MM.1S (cell line): ENCODE measurements at regions not wholly inside any gene's neighbourhood (a gene's known extent, or its start where the extent isn't known, plus 50 kb on each side); places are given as distances from the start of the nearest gene placed in this dataset.
"Not testable (repeated sequence)": the region's sequence is repeated elsewhere in the genome, so short reads cannot be mapped to it uniquely, and the experiment has no call there.

ENCODE experiments used
- DNase-seq: peaks from one replicate; pipeline ENCODE4 v3.0.0-alpha.2; 2015
- H2AFZ ChIP-seq: fragments of 300-600 bp; sonication (generic); 2 replicates; pipeline ENCODE4 v1.6.0; 2016; ENCODE audit warnings: antibody characterized with exemption, low read length
- H3F3A ChIP-seq: fragments of 300-600 bp; sonication (generic); 2 replicates; pipeline ENCODE4 v1.6.1; 2016; ENCODE audit warnings: mild to moderate bottlenecking, antibody characterized with exemption, low read length, moderate library complexity, mixed read lengths; ENCODE audit not compliant: insufficient read depth
- H3K27ac ChIP-seq: fragments of 300-600 bp; sonication (generic); 2 replicates; pipeline ENCODE4 v1.5.1; 2016; ENCODE audit warnings: mild to moderate bottlenecking, low read length
- H3K27me3 ChIP-seq: fragments of 300-600 bp; sonication (generic); replicated peaks from 2 replicates; pipeline ENCODE4 v1.6.0; 2016; ENCODE audit warnings: low read length; ENCODE audit not compliant: insufficient read depth
- H3K36me3 ChIP-seq: fragments of 300-600 bp; sonication (generic); replicated peaks from 2 replicates; pipeline ENCODE4 v1.6.1; 2016; ENCODE audit warnings: mild to moderate bottlenecking, low read length, mixed read lengths; ENCODE audit not compliant: insufficient read depth
- H3K4me1 ChIP-seq: fragments of 300-600 bp; sonication (generic); 2 replicates; pipeline ENCODE4 v1.6.1; 2016; ENCODE audit warnings: low read length, mixed read lengths
- H3K4me2 ChIP-seq: fragments of 300-600 bp; sonication (generic); 2 replicates; pipeline ENCODE4 v1.6.0; 2016; ENCODE audit warnings: low read depth, low read length
- H3K4me3 ChIP-seq: fragments of 300-600 bp; sonication (generic); 2 replicates; pipeline ENCODE4 v1.5.1; 2016; ENCODE audit warnings: low read length, mixed read lengths
- H3K79me2 ChIP-seq: fragments of 300-600 bp; sonication (generic); 2 replicates; pipeline ENCODE4 v1.6.1; 2016; ENCODE audit warnings: mixed run types, low read length, mixed read lengths
- H3K9ac ChIP-seq: fragments of 300-600 bp; sonication (generic); 2 replicates; pipeline ENCODE4 v1.6.1; 2016; ENCODE audit warnings: low read length, mixed read lengths
- H3K9me2 ChIP-seq: fragments of 300-600 bp; sonication (generic); replicated peaks from 2 replicates; pipeline ENCODE4 v1.6.1; 2016; ENCODE audit warnings: mild to moderate bottlenecking, low read length, mixed read lengths; ENCODE audit not compliant: insufficient read depth
- H3K9me3 ChIP-seq: fragments of 300-600 bp; sonication (generic); replicated peaks from 2 replicates; pipeline ENCODE4 v1.6.1; 2016; ENCODE audit warnings: mild to moderate bottlenecking, low read length, mixed read lengths; ENCODE audit not compliant: insufficient read depth
- H4K20me1 ChIP-seq: fragments of 300-600 bp; sonication (generic); 2 replicates; pipeline ENCODE4 v1.6.1; 2016; ENCODE audit warnings: mild to moderate bottlenecking, low read length, moderate library complexity, mixed read lengths; ENCODE audit not compliant: insufficient read depth
- EZH2 ChIP-seq: fragments of 300-600 bp; sonication (generic); optimal IDR thresholded peaks from 2 replicates; pipeline ENCODE3; 2017; ENCODE audit warnings: low read depth, mild to moderate bottlenecking, antibody characterized with exemption, low read length, mixed read lengths
- EZH2phosphoT487 ChIP-seq: fragments of 300-600 bp; sonication (generic); IDR thresholded peaks from 2 replicates; pipeline ENCODE4 v1.6.1; 2018; ENCODE audit warnings: antibody characterized with exemption, low read length
- TF ChIP-seq, protein P1 (sequence below): fragments of 300-600 bp; sonication (generic); IDR thresholded peaks from 2 replicates; pipeline ENCODE4 v1.5.1; 2016; ENCODE audit warnings: antibody characterized with exemption, low read length, mixed read lengths

- H3K27me3 ChIP-seq, result no peaks in the 10 kb centered on the region
- no peak for DNase-seq
- H3K9me2 ChIP-seq, result no peaks in the 10 kb centered on the region
- no peaks in the 10 kb centered on the region for H3K9me3 ChIP-seq
- H3F3A ChIP-seq, result no peaks in the 10 kb centered on the region
- no peak for TF ChIP-seq EZH2
- TF ChIP-seq EZH2phosphoT487, result no peak
- TF ChIP-seq, protein P1, sequence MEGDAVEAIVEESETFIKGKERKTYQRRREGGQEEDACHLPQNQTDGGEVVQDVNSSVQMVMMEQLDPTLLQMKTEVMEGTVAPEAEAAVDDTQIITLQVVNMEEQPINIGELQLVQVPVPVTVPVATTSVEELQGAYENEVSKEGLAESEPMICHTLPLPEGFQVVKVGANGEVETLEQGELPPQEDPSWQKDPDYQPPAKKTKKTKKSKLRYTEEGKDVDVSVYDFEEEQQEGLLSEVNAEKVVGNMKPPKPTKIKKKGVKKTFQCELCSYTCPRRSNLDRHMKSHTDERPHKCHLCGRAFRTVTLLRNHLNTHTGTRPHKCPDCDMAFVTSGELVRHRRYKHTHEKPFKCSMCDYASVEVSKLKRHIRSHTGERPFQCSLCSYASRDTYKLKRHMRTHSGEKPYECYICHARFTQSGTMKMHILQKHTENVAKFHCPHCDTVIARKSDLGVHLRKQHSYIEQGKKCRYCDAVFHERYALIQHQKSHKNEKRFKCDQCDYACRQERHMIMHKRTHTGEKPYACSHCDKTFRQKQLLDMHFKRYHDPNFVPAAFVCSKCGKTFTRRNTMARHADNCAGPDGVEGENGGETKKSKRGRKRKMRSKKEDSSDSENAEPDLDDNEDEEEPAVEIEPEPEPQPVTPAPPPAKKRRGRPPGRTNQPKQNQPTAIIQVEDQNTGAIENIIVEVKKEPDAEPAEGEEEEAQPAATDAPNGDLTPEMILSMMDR, result no peak
- no peaks in the 10 kb centered on the region for H3K4me1 ChIP-seq
- no peaks in the 10 kb centered on the region for H3K79me2 ChIP-seq
- no peak overlapping the region for H3K4me3 ChIP-seq
- no peak overlapping the region for H3K9ac ChIP-seq
- H4K20me1 ChIP-seq, result no peaks in the 10 kb centered on the region
- H3K4me2 ChIP-seq, result no peak overlapping the region
- H3K36me3 ChIP-seq, result no peaks in the 10 kb centered on the region
- no peak overlapping the region for H2AFZ ChIP-seq
- no peak overlapping the region for H3K27ac ChIP-seq
These were observed 100.9 kb upstream of the RBFOX1 start for GRCh38 chr16:7231762-7232161.

DNA sequence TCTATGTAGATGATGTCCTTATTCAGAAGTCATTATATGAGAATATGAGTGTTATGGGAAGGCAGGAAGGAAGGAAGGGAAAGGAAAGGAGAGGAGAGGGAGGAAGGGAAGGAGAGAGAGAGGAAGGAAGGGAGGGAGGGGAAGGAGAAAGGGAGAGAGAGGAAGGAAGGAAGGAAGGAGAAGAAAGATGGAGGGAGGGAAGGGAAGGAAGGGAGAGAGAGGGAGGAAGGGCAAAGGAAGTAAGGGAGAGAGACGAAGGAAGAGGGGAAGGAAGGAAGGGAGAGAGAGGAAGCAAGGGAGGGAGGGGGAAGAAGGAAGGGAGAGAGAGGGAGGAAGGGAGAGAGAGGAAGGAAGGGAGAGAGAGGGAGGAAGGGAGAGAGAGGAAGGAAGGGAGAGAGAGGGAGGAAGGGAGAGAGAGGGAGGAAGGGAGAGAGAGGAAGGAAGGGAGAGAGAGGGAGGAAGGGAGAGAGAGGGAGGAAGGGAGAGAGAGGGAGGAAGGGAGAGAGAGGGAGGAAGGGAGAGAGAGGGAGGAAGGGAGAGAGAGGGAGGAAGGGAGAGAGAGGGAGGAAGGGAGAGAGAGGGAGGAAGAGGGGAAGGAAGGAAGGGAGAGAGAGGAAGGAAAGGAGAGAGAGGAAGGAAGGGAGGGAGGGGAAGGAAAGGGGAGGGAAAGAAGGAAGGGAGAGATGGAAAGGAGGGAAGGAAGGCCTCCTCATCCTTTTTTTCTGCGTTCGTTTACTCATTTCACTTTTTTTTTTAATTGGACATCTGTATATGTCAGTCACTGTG, 103.0 kb upstream of the RBFOX1 start:
- H3K79me2 ChIP-seq, DNase-seq, H2AFZ ChIP-seq, H3K27me3 ChIP-seq, H3K4me3 ChIP-seq, H4K20me1 ChIP-seq, H3K9me2 ChIP-seq, H3K27ac ChIP-seq, H3F3A ChIP-seq, H3K36me3 ChIP-seq, H3K9me3 ChIP-seq, H3K4me1 ChIP-seq, H3K9ac ChIP-seq, H3K4me2 ChIP-seq: not testable (repeated sequence)

GRCh38 chr16:7227229-7227721, 105.4 kb upstream of the RBFOX1 start:
- Histone ChIP-seq H3K4me1 (no peaks in the 10 kb centered on the region), H4K20me1 (no peaks in the 10 kb centered on the region), H3K79me2 (no peaks in the 10 kb centered on the region), H3F3A (no peaks in the 10 kb centered on the region), H3K27ac (no peak overlapping the region), H3K4me3 (no peak overlapping the region), H3K36me3 (no peaks in the 10 kb centered on the region), H2AFZ (no peak overlapping the region), H3K4me2 (no peak overlapping the region), H3K9me2 (no peaks in the 10 kb centered on the region), H3K9ac (no peak overlapping the region), H3K9me3 (no peaks in the 10 kb centered on the region), H3K27me3 (no peaks in the 10 kb centered on the region)
- TF ChIP-seq EZH2, result no peak
- no peak for TF ChIP-seq EZH2phosphoT487
- TF ChIP-seq, protein P1, result no peak
- no peak for DNase-seq

DNA sequence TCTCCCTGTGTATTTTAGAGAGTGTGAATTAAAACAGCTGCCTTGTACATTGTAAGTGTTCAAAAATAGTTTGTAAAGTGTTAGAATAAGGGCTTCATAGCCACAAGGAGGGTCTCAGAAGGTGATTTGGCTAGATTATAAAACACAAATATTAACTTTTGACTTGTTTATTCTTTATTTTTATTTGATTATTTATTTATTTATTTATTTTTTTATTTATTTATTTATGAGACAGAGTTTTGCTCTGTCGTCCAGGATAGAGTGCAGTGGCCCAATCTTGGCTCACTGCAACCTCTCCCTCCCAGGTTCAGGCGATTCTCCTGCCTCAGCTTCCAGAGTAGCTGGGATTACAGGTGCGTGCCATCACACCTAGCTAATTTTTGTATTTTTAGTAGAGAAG, 111.5 kb upstream of the RBFOX1 start:
- Histone ChIP-seq H3K27ac (no peak overlapping the region), H2AFZ (no peak overlapping the region), H3K4me2 (no peak overlapping the region), H3K9ac (no peak overlapping the region), H3K79me2 (no peaks in the 10 kb centered on the region), H3K36me3 (no peaks in the 10 kb centered on the region), H3K4me3 (no peak overlapping the region), H3K9me2 (no peaks in the 10 kb centered on the region), H3K9me3 (no peaks in the 10 kb centered on the region), H4K20me1 (no peaks in the 10 kb centered on the region), H3K27me3 (no peaks in the 10 kb centered on the region), H3F3A (no peaks in the 10 kb centered on the region), H3K4me1 (no peaks in the 10 kb centered on the region)
- no peak for DNase-seq
- TF ChIP-seq EZH2, result no peak
- TF ChIP-seq, protein P1, result no peak
- TF ChIP-seq EZH2phosphoT487, result no peak
